HEK293T (cell line): ENCODE measurements at regions not wholly inside any gene's neighbourhood (a gene's known extent, or its start where the extent isn't known, plus 50 kb on each side); places are given as distances from the start of the nearest gene placed in this dataset.
"Not testable (repeated sequence)": the region's sequence is repeated elsewhere in the genome, so short reads cannot be mapped to it uniquely, and the experiment has no call there.

Source experiments
- CTCF ChIA-PET: fragments of 350-600 bp; formaldehyde crosslinking; extraction: SDS; loops from one replicate; lab custom pipeline; 2021; ENCODE audit warnings: antibody characterized with exemption, inconsistent platforms; lab: Yijun Ruan, JAX
- POLR2A ChIA-PET: fragments of 350-600 bp; formaldehyde crosslinking; extraction: SDS; loops from one replicate; lab custom pipeline; 2020; ENCODE audit warnings: antibody characterized with exemption, inconsistent platforms; lab: Yijun Ruan, JAX
- DNase-seq: peaks from one replicate; pipeline ENCODE4 v3.0.0; 2012; ENCODE audit warnings: mixed read lengths; ENCODE audit errors: extremely low spot score
- ARNT ChIP-seq: fragments of 450-650 bp; IDR thresholded peaks from 2 replicates; pipeline ENCODE4 v1.6.1; 2017; ENCODE audit warnings: mild to moderate bottlenecking
- BHLHE40 ChIP-seq: fragments of 450-650 bp; IDR thresholded peaks from 2 replicates; pipeline ENCODE4 v1.6.1; 2016; ENCODE audit warnings: mild to moderate bottlenecking, moderate library complexity, borderline replicate concordance
- CTBP1 ChIP-seq: fragments of 450-650 bp; IDR thresholded peaks from 2 replicates; pipeline ENCODE4 v1.6.1; 2016; ENCODE audit warnings: borderline replicate concordance
- ELF4 ChIP-seq: fragments of 450-650 bp; IDR thresholded peaks from 2 replicates; pipeline ENCODE4 v1.6.1; 2017; ENCODE audit warnings: antibody characterized with exemption
- FOXA1 ChIP-seq: fragments of 450-650 bp; IDR thresholded peaks from 2 replicates; pipeline ENCODE4 v1.6.1; 2016; ENCODE audit warnings: mild to moderate bottlenecking
- FOXK2 ChIP-seq: fragments of 450-650 bp; IDR thresholded peaks from 2 replicates; pipeline ENCODE4 v1.6.1; 2016; ENCODE audit warnings: mild to moderate bottlenecking
- FOXM1 ChIP-seq: fragments of 450-650 bp; IDR thresholded peaks from 2 replicates; pipeline ENCODE4 v1.6.1; 2017; ENCODE audit warnings: mild to moderate bottlenecking, borderline replicate concordance
- HDGF ChIP-seq: fragments of 450-650 bp; IDR thresholded peaks from 2 replicates; pipeline ENCODE4 v1.6.1; 2017; ENCODE audit warnings: antibody characterized with exemption, borderline replicate concordance
- L3MBTL2 ChIP-seq: fragments of 450-650 bp; conservative IDR thresholded peaks from 2 replicates; pipeline ENCODE4 v1.6.1; 2016; ENCODE audit warnings: mild to moderate bottlenecking
- LEF1 ChIP-seq: fragments of 450-650 bp; IDR thresholded peaks from 2 replicates; pipeline ENCODE4 v1.6.1; 2017; ENCODE audit warnings: mild to moderate bottlenecking, borderline replicate concordance
- NFRKB ChIP-seq: fragments of 450-650 bp; IDR thresholded peaks from 2 replicates; pipeline ENCODE4 v1.6.1; 2016; ENCODE audit warnings: mild to moderate bottlenecking, moderate library complexity
- SP1 ChIP-seq: fragments of 450-650 bp; IDR thresholded peaks from 2 replicates; pipeline ENCODE4 v1.6.1; 2017
- SUZ12 ChIP-seq: fragments of 450-650 bp; IDR thresholded peaks from 2 replicates; pipeline ENCODE4 v1.6.1; 2016; ENCODE audit warnings: mild to moderate bottlenecking
- TARDBP ChIP-seq: fragments of 450-650 bp; IDR thresholded peaks from 2 replicates; pipeline ENCODE4 v1.6.1; 2016
- ZNF384 ChIP-seq: fragments of 450-650 bp; IDR thresholded peaks from 2 replicates; pipeline ENCODE4 v1.6.1; 2016
- TF ChIP-seq, protein P1 (sequence below): fragments of 450-650 bp; IDR thresholded peaks from 2 replicates; pipeline ENCODE4 v1.6.1; 2016

DNA sequence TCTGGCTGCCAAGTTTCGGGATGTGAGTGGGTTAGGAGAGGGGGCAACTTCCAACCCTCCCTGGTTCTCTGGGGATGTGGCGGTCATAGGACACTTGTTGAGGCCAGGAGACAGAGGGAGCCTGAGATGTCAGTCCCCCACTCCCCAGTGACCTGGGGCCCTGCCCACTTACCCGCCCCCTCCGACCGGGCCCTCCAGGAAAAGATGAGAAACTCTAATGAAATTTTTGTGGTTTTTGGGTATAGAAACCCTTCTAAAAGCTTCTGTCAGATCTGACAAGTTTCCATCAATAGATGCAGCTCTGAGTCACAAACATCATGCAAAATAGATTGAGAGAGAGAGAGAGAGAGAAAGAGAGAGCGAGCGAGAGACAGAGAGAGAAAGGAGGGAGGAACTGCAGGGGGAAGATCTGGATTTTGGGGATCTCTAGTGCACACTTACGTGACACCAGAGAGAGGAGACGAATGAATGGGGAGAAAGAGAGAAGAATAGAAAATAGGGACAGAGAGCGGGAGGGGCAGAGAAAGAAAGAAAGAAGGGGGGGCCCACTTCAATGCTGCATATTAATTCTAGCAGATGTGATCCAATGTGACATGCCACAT lies 94.0 kb downstream of the PTPRS start:
- CTCF ChIA-PET, result no interaction called here
- POLR2A ChIA-PET, result no interaction called here
- TF ChIP-seq NFRKB, result no peak
- TF ChIP-seq FOXM1, result no peak
- TF ChIP-seq FOXK2, result no peak
- TF ChIP-seq SP1, result no peak
- no peak for TF ChIP-seq SUZ12
- no peak for TF ChIP-seq L3MBTL2
- no peak for TF ChIP-seq LEF1
- TF ChIP-seq FOXA1, result no peak
- no peak for TF ChIP-seq TARDBP
- TF ChIP-seq BHLHE40, result no peak
- no peak for TF ChIP-seq ELF4
- no peak for TF ChIP-seq HDGF
- no peak for DNase-seq

DNA sequence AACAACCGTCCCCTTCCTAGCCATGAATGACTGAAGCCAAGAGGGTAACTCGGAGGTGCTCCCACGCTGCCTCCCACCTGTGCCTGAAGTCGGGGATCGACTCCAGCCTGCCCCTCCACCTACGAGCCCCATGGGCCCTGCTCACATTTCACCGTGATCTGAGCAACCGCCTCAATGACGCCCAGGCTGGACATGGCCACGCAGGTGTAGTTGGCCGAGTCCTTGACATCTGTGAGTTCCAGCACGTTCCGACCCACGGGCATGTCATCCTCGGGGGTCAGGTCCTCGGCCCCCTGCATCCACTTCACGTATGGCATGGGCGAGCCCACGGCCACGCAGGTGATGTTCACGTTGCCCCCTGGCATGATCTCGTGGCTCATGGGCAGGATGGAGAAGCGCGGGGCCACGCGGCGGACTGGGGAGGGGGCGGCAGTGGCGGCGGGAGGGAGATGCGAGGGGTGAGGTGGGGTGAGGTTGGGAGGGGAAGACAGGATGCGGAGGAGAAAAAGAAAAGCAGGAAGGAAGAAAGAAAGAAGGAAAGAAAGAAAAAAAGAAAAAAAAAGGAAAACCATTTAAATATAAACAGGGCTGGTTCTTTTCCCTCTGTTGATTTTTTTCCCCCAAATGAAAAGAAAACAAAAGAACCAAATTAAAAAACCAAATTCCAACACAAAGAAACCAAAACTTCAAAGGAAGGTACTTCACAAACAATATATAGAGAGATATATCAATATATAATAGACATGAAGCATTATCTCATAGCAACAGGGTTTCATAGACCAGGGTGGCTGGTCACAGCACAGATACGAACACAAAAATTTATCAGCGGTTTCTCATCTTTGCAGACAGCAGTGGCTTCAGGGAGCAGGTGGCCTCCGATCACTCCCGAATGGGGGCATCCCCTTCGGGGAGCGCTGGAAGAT lies 94.7 kb downstream of the PTPRS start:
- DNase-seq, result no peak
- TF ChIP-seq, protein P1, sequence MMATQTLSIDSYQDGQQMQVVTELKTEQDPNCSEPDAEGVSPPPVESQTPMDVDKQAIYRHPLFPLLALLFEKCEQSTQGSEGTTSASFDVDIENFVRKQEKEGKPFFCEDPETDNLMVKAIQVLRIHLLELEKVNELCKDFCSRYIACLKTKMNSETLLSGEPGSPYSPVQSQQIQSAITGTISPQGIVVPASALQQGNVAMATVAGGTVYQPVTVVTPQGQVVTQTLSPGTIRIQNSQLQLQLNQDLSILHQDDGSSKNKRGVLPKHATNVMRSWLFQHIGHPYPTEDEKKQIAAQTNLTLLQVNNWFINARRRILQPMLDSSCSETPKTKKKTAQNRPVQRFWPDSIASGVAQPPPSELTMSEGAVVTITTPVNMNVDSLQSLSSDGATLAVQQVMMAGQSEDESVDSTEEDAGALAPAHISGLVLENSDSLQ, result no peak
- no peak for TF ChIP-seq HDGF
- TF ChIP-seq L3MBTL2, result no peak
- TF ChIP-seq FOXM1, result no peak
- no peak for TF ChIP-seq FOXK2
- no peak for TF ChIP-seq TARDBP
- TF ChIP-seq NFRKB, result no peak
- TF ChIP-seq FOXA1, result no peak
- no peak for TF ChIP-seq ELF4
- TF ChIP-seq ARNT, result no peak
- no peak for TF ChIP-seq BHLHE40
- POLR2A ChIA-PET, result no interaction called here
- CTCF ChIA-PET, result no interaction called here

DNA sequence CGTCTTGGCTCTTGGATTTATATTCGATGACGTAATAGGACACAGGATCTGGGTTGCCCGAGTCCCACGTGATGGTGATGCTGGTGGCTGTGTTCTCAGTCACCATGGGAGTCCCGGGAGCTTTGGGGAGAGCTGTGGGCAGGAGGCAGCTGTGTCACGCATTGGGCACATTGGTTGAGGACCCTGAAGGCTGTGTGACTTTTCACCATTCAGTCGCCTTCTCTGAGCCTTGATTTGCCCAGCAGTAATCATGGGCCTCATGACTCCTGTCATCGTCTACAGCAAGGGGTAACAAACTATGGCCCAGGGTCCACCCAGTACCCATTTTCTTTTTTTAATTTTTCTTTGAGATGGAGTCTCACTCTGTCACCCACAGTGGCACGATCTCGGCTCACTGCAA lies 96.3 kb downstream of the PTPRS start:
- POLR2A ChIA-PET, result no interaction called here
- CTCF ChIA-PET, result no interaction called here
- no peak for DNase-seq
- TF ChIP-seq ZNF384, result no peak

DNA sequence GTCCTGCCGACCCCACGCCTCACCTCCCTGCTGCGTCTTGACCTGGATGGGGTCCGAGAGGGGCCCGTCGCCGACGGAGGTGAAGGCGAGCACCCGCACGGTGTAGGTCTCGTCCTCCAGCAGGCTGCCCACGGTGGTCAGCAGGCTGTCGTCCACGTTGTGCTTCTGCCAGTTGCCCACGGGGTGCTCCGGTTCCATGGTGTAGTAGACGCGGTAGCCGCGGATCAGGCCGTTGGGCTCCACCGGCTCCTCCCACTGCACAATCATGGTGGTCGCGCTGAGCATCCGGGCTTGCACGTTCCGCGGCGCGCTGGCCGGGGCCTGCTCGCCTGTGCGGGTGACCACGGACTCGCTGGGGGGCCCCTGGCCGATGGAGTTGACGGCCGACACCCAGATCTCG lies 96.7 kb downstream of the PTPRS start:
- no peak for TF ChIP-seq SUZ12
- no peak for TF ChIP-seq FOXA1
- TF ChIP-seq TARDBP, result no peak
- TF ChIP-seq CTBP1, result no peak
- TF ChIP-seq SP1, result no peak
- no peak for TF ChIP-seq ELF4
- TF ChIP-seq BHLHE40, result no peak
- no peak for TF ChIP-seq ARNT
- TF ChIP-seq HDGF, result no peak
- no peak for TF ChIP-seq L3MBTL2
- no peak for TF ChIP-seq FOXK2
- no peak for DNase-seq
- ChIA-PET POLR2A (no interaction called here), CTCF (no interaction called here)

DNA sequence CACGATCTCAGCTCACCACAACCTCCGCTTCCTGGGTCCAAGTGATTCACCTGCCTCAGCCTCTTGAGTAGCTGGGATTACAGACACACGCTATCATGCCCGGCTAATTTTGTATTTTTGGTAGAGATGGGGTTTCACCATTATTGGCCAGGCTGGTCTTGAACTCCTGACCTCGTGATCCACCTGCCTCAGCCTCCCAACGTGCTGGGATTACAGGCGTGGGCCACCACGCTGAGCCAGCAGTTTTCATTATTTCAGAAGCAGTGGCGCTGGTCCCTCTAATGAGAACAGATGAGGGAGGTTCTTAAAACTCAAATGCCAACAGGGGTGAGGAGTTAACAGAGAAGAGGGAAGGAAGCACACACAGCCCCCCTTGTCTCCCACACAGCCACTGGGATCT lies 98.7 kb downstream of the PTPRS start:
- DNase-seq, POLR2A ChIA-PET, CTCF ChIA-PET: not testable (repeated sequence)

DNA sequence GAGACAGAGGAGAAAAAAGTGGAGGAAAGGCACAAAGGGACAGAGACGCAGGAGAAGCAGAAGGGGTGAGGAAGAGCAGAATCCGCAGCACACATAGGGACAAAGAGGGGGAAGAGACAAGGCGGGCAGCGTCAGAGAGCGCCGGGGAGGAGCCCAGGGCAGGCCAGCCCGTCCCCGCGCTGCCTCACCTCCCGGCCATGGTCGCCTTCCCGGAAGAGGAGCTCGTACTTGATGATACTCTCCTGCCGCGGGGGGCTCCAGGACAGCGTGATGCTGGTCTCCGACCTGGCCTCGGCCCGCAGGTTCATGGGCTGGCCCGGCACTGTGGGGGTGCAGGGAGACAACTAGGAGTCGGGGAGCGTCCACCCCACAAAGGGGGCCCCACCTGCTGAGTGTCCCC lies 100.6 kb downstream of the PTPRS start:
- ChIA-PET POLR2A (no interaction called here), CTCF (no interaction called here)
- no peak for DNase-seq
- TF ChIP-seq HDGF, result no peak
- no peak for TF ChIP-seq ARNT
- TF ChIP-seq LEF1, result no peak
- no peak for TF ChIP-seq BHLHE40
- no peak for TF ChIP-seq NFRKB
- TF ChIP-seq FOXM1, result no peak
- no peak for TF ChIP-seq CTBP1
- TF ChIP-seq L3MBTL2, result no peak
- no peak for TF ChIP-seq TARDBP
- TF ChIP-seq SP1, result no peak
- TF ChIP-seq SUZ12, result no peak
- no peak for TF ChIP-seq FOXA1
- TF ChIP-seq FOXK2, result no peak
- TF ChIP-seq, protein P1, result no peak
- no peak for TF ChIP-seq ZNF384
- no peak for TF ChIP-seq ELF4

DNA sequence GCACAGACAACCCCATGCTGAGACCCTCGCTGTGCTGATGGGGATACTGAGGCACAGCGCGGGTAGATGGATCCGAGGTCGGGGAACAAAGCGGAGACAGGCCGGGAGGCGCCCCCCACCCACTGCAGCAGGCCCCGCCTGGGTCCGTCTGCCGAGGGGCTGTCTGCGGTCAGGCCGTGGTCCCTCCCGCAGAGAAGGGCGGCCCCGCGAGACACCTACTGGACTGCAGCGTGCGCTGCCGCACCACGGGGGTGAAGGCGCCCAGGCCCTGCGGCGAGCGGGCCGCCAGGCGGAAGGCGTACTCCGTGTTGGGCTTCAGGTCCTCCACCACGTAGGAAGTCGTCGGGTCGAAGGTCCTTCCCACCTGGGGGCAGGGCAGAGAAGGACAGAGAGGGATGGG lies 101.9 kb downstream of the PTPRS start:
- CTCF ChIA-PET, result no interaction called here
- no peak for DNase-seq
- POLR2A ChIA-PET, result no interaction called here
- TF ChIP-seq FOXA1, result no peak
- TF ChIP-seq ZNF384, result no peak
- TF ChIP-seq TARDBP, result no peak
- TF ChIP-seq FOXK2, result no peak
- TF ChIP-seq, protein P1, result no peak
- TF ChIP-seq SP1, result no peak
